CD14-positive monocyte (primary cell): ENCODE measurements at regions not wholly inside any gene's neighbourhood (a gene's known extent, or its start where the extent isn't known, plus 50 kb on each side); places are given as distances from the start of the nearest gene placed in this dataset.

ENCODE experiments used
- DNase-seq, 3 donors: peaks; one replicate each; pipeline ENCODE4 v3.0.0-alpha.2; 2011 to 2022
- H2AFZ ChIP-seq: 2 replicates; pipeline ENCODE4 v1.6.0; 2012; ENCODE audit warnings: mild to moderate bottlenecking, low read depth, low read length, inconsistent platforms; ENCODE audit not compliant: insufficient read depth, poor library complexity, severe bottlenecking
- H3K27ac ChIP-seq, 2 donors: 1 replicate in 1 of 2; 2 replicates in 1 of 2; pipeline ENCODE4 v1.5.1; 2012 to 2013; ENCODE audit warnings: low read length in 2 of 2, control low read depth in 1 of 2, inconsistent platforms in 1 of 2, low read depth in 1 of 2, mild to moderate bottlenecking in 1 of 2
- H3K27me3 ChIP-seq, 2 donors: one replicate each; pipeline versions ENCODE4 v1.6.0 to v1.6.1; 2011 to 2013; ENCODE audit warnings: low read length in 2 of 2; ENCODE audit not compliant: control insufficient read depth in 2 of 2, insufficient read depth in 2 of 2
- H3K36me3 ChIP-seq, 2 donors: replicated peaks in 1 of 2; 1 replicate in 1 of 2; 2 replicates in 1 of 2; pipeline versions ENCODE4 v1.5.1 to v1.6.1; 2012 to 2013; ENCODE audit warnings: low read length in 2 of 2, control low read depth in 1 of 2, inconsistent platforms in 1 of 2, mild to moderate bottlenecking in 1 of 2; ENCODE audit not compliant: insufficient read depth in 2 of 2, control insufficient read depth in 1 of 2
- H3K4me1 ChIP-seq, 2 donors: 1 replicate in 1 of 2; 2 replicates in 1 of 2; pipeline versions ENCODE4 v1.5.1 to v1.6.1; 2012 to 2013; ENCODE audit warnings: low read length in 2 of 2, control low read depth in 1 of 2, inconsistent platforms in 1 of 2, mild to moderate bottlenecking in 1 of 2, moderate library complexity in 1 of 2; ENCODE audit not compliant: insufficient read depth in 2 of 2, control insufficient read depth in 1 of 2
- H3K4me2 ChIP-seq: replicated peaks from 2 replicates; pipeline ENCODE3; 2012; ENCODE audit warnings: low read length, moderate library complexity, mild to moderate bottlenecking; ENCODE audit not compliant: poor library complexity, severe bottlenecking; ENCODE audit errors: extremely low read depth
- H3K4me3 ChIP-seq, 3 experiments: fragments of 200-600 bp in 1 of 3; sonication (generic) in 1 of 3; replicated peaks in 1 of 3; 1 replicate in 2 of 3; 2 replicates in 1 of 3; pipeline ENCODE4 v1.5.1; 2011 to 2013; ENCODE audit warnings: low read length in 3 of 3, mild to moderate bottlenecking in 3 of 3, control low read depth in 2 of 3, low read depth in 2 of 3, inconsistent platforms in 1 of 3, moderate library complexity in 1 of 3
- H3K79me2 ChIP-seq: 2 replicates; pipeline ENCODE4 v1.6.0; 2012; ENCODE audit warnings: mild to moderate bottlenecking, control low read depth, inconsistent platforms, low read length, moderate library complexity; ENCODE audit not compliant: insufficient read depth
- H3K9ac ChIP-seq: 2 replicates; pipeline ENCODE4 v1.6.0; 2017; ENCODE audit warnings: low read length, mild to moderate bottlenecking; ENCODE audit not compliant: insufficient read depth, poor library complexity, severe bottlenecking
- H3K9me3 ChIP-seq, 2 donors: replicated peaks in 1 of 2; 1 replicate in 1 of 2; 2 replicates in 1 of 2; pipeline versions ENCODE4 v1.5.1 to v1.6.1; 2012 to 2013; ENCODE audit warnings: low read length in 2 of 2, control low read depth in 1 of 2; ENCODE audit not compliant: control insufficient read depth in 1 of 2, insufficient read depth in 1 of 2
- H4K20me1 ChIP-seq: 2 replicates; pipeline ENCODE4 v1.6.0; 2012; ENCODE audit warnings: mild to moderate bottlenecking, low read length, control low read depth, moderate library complexity; ENCODE audit not compliant: insufficient read depth
- H3K27ac Mint-ChIP-seq, 7 donors: one replicate each; pipeline ENCODE4 v1.8.0; 2020; ENCODE audit warnings: mild to moderate bottlenecking in 7 of 7, mixed read lengths in 7 of 7, moderate library complexity in 6 of 7, inconsistent platforms in 2 of 7
- H3K27me3 Mint-ChIP-seq, 3 donors: one replicate each; pipeline ENCODE4 v1.8.0; 2021 to 2022; ENCODE audit warnings: low read depth in 3 of 3, mild to moderate bottlenecking in 3 of 3, mixed read lengths in 3 of 3, moderate library complexity in 3 of 3, inconsistent platforms in 1 of 3
- H3K36me3 Mint-ChIP-seq, 2 donors: one replicate each; pipeline ENCODE4 v1.8.0; 2020; ENCODE audit warnings: mixed read lengths in 2 of 2, inconsistent platforms in 1 of 2, mild to moderate bottlenecking in 1 of 2
- H3K4me1 Mint-ChIP-seq: one replicate; pipeline ENCODE4 v1.8.0; 2020; ENCODE audit warnings: mild to moderate bottlenecking, mixed read lengths
- H3K4me3 Mint-ChIP-seq, 2 donors: one replicate each; pipeline ENCODE4 v1.8.0; 2020; ENCODE audit warnings: mild to moderate bottlenecking in 2 of 2, mixed read lengths in 2 of 2, moderate library complexity in 1 of 2
- H3K9me3 Mint-ChIP-seq, 7 donors: one replicate each; pipeline ENCODE4 v1.8.0; 2020 to 2022; ENCODE audit warnings: mixed read lengths in 7 of 7, mild to moderate bottlenecking in 6 of 7, moderate library complexity in 6 of 7, inconsistent platforms in 2 of 7
- CTCF ChIP-seq: fragments of 200-600 bp; IDR thresholded peaks from one replicate; pipeline ENCODE4 v1.8.0; 2022; ENCODE audit warnings: antibody characterized with exemption, mild to moderate bottlenecking
- WGBS: methylation state at CpG from one replicate; pipeline ENCODE4 v1.1.5; 2013; ENCODE audit warnings: missing lambda C conversion rate; ENCODE audit not compliant: insufficient coverage; 5-methylcytosine and 5-hydroxymethylcytosine counted together
- intact Hi-C, 2 donors: fragments of 100-400 bp; cut with micrococcal nuclease; formaldehyde crosslinking; loops; one replicate each; pipeline versions ENCODE4 v1.15.0 to v1.15.1; 2023

GRCh38 chr3:178318941-178319816 lies 217.1 kb upstream of the KCNMB2 start:
- H3K36me3 ChIP-seq: no peaks in the 10 kb centered on the region
- H3K79me2 ChIP-seq: no peaks in the 10 kb centered on the region
- H3K4me2 ChIP-seq: no peak overlapping the region
- no peaks in the 10 kb centered on the region for H3K27me3 ChIP-seq
- no peak overlapping the region for H3K4me3 ChIP-seq
- no peak overlapping the region for H3K27ac ChIP-seq
- no peak overlapping the region for H3K27ac Mint-ChIP-seq
- no peak overlapping the region for H3K4me3 Mint-ChIP-seq
- H3K36me3 Mint-ChIP-seq: no peaks in the 10 kb centered on the region
- no peaks in the 10 kb centered on the region for H3K4me1 ChIP-seq
- H3K4me1 Mint-ChIP-seq: no peaks in the 10 kb centered on the region
- DNase-seq: no peak
- 100% methylated on average over 1 of the region's 5 CpGs for WGBS
- H4K20me1 ChIP-seq: no peaks in the 10 kb centered on the region
- H3K27me3 Mint-ChIP-seq: no peaks in the 10 kb centered on the region
- no peak overlapping the region for H3K9ac ChIP-seq
- no peak for TF ChIP-seq CTCF
- no peaks in the 10 kb centered on the region for H3K9me3 ChIP-seq
- intact Hi-C loops: no loop called here
- peaks cover 0 to 6% (median 0%) of the 10 kb centered on the region in 7 donors for H3K9me3 Mint-ChIP-seq
- H2AFZ ChIP-seq: no peak overlapping the region

- no peak for DNase-seq
- Histone ChIP-seq H3K4me2 (no peak overlapping the region), H3K9me3 (no peaks in the 10 kb centered on the region), H3K79me2 (no peaks in the 10 kb centered on the region), H4K20me1 (no peaks in the 10 kb centered on the region), H3K4me1 (no peaks in the 10 kb centered on the region), H3K4me3 (no peak overlapping the region), H2AFZ (no peak overlapping the region), H3K9ac (no peak overlapping the region), H3K27me3 (no peaks in the 10 kb centered on the region), H3K27ac (no peak overlapping the region), H3K36me3 (no peaks in the 10 kb centered on the region)
- WGBS: 80% methylated on average over 2 of the region's 4 CpGs
- Mint-ChIP-seq H3K27ac (no peak overlapping the region), H3K4me3 (no peak overlapping the region), H3K36me3 (no peaks in the 10 kb centered on the region), H3K4me1 (no peaks in the 10 kb centered on the region), H3K27me3 (no peaks in the 10 kb centered on the region), H3K9me3 (peaks cover 0 to 3% (median 0%) of the 10 kb centered on the region in 7 donors)
- no peak for TF ChIP-seq CTCF
- intact Hi-C loops: no loop called here
Observed at GRCh38 chr3:178320456-178321351, 215.5 kb upstream of the KCNMB2 start.
